Heart left ventricle (tissue), 13 donors: ENCODE measurements at regions not wholly inside any gene's neighbourhood (a gene's known extent, or its start where the extent isn't known, plus 50 kb on each side); places are given as distances from the start of the nearest gene placed in this dataset.

Experiments used
- POLR2A ChIP-seq, 2 donors: fragments of 450-650 bp; IDR thresholded peaks; one replicate each; pipeline ENCODE4 v1.6.1; 2017; ENCODE audit warnings: antibody characterized with exemption in 2 of 2, mild to moderate bottlenecking in 2 of 2, moderate library complexity in 2 of 2
- TF ChIP-seq, protein P1 (sequence below), 12 donors: fragments of 200-600 bp; sonication (generic) in 4 of 12; IDR thresholded peaks; one replicate each; pipeline versions ENCODE4 v1.5.0 to v1.8.0; 2018 to 2022; ENCODE audit warnings: antibody characterized with exemption in 12 of 12, mild to moderate bottlenecking in 5 of 12
- donor health status: ischemic (EF 13 %, LVEDD 7.1; RV severe dilation, severe dysfunction).
- donor health status: DM: no; HTN: yes; CAD: no.
- donor health status: DM: no; HTN: no; CAD: no.
- donor health status: ischemic (EF 25% LVEDD 6.9; RV normal size, moderate dysfunction).
- donor health status: ischemic (EF 25% LVEDD 5.7; RV mildly dilated, moderate dysfunction).
- donor health status: ischemic (EF 35%, LVEDD 5.7; RV mildly dilated, moderate dysfunction).
- donor health status: nonischemic (EF 11% LVEDD 7.7; RV severe dilation, severe dysfunction).
- donor health status: DM: yes; HTN: yes; CAD: no.
- donor health status: PGD.
- donor health status: ischemic (EF 29% LVEDD 5.4; RV normal size, mild dysfunction).
- donor health status: nonischemic (EF 23%, LVEDD 6.1; RV moderate dilation, normal function).

DNA sequence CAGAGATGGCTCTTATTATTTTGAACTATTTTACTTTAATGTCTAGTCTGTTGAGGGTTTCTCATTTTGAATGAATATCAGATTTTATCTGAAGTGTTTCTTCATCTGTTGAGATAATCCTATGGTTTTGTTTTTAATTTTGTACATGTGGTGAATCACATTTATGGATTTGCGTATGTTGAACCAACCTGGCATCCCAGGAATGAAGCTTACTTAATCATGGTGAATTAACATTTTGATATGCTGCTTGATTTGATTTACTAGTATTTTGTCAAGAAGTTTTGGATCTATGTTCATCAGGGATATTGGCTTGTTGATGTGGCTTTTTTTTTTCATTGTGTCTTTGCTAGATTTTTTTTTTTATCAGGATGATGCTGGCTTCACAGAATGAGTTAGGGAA lies 2390.9 kb downstream of the PCDH7 start:
- TF ChIP-seq, protein P1, sequence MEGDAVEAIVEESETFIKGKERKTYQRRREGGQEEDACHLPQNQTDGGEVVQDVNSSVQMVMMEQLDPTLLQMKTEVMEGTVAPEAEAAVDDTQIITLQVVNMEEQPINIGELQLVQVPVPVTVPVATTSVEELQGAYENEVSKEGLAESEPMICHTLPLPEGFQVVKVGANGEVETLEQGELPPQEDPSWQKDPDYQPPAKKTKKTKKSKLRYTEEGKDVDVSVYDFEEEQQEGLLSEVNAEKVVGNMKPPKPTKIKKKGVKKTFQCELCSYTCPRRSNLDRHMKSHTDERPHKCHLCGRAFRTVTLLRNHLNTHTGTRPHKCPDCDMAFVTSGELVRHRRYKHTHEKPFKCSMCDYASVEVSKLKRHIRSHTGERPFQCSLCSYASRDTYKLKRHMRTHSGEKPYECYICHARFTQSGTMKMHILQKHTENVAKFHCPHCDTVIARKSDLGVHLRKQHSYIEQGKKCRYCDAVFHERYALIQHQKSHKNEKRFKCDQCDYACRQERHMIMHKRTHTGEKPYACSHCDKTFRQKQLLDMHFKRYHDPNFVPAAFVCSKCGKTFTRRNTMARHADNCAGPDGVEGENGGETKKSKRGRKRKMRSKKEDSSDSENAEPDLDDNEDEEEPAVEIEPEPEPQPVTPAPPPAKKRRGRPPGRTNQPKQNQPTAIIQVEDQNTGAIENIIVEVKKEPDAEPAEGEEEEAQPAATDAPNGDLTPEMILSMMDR (IDR thresholded peaks at IDR 0.05): no peak
- no peak for TF ChIP-seq POLR2A (IDR thresholded peaks at IDR 0.05)
